Body of pancreas (tissue), 4 donors: ENCODE measurements at regions not wholly inside any gene's neighbourhood (a gene's known extent, or its start where the extent isn't known, plus 50 kb on each side); places are given as distances from the start of the nearest gene placed in this dataset.

ENCODE experiments used
- CTCF ChIP-seq, 7 experiments: fragments of 450-650 bp in 4 of 7; fragments of 200-600 bp in 3 of 7; sonication (generic) in 3 of 7; IDR thresholded peaks; one replicate each; pipeline ENCODE4 v1.5.1; 2016 to 2019; ENCODE audit warnings: antibody characterized with exemption in 7 of 7
- POLR2A ChIP-seq, 3 donors: fragments of 450-650 bp; IDR thresholded peaks; one replicate each; pipeline ENCODE4 v1.6.1; 2016; ENCODE audit warnings: antibody characterized with exemption in 3 of 3, mild to moderate bottlenecking in 2 of 3

- no peak for TF ChIP-seq CTCF (IDR thresholded peaks at IDR 0.05)
- TF ChIP-seq POLR2A (IDR thresholded peaks at IDR 0.05) = no peak
Observed at GRCh38 chr12:91505006-91505405, 322.4 kb upstream of the DCN start.
